Fibroblast of lung (primary cell): ENCODE measurements at regions not wholly inside any gene's neighbourhood (a gene's known extent, or its start where the extent isn't known, plus 50 kb on each side); places are given as distances from the start of the nearest gene placed in this dataset.

Source experiments
- DNase-seq, 2 donors: peaks; one replicate each; pipeline versions ENCODE4 v3.0.0 to v3.0.0-alpha.2; 2010; ENCODE audit warnings: low read depth in 2 of 2
- H2AFZ ChIP-seq: 2 replicates; pipeline ENCODE4 v1.5.1; 2012; ENCODE audit warnings: low read length, control low read depth, inconsistent platforms
- H3K27ac ChIP-seq: 2 replicates; pipeline ENCODE4 v1.5.1; 2011; ENCODE audit warnings: low read length, control low read depth; ENCODE audit not compliant: insufficient read depth
- H3K27me3 ChIP-seq: 2 replicates; pipeline ENCODE4 v1.5.1; 2011; ENCODE audit warnings: mild to moderate bottlenecking, low read length; ENCODE audit not compliant: control insufficient read depth, insufficient read depth
- H3K36me3 ChIP-seq: 2 replicates; pipeline ENCODE4 v1.5.1; 2011; ENCODE audit warnings: low read length; ENCODE audit not compliant: control insufficient read depth, insufficient read depth
- H3K4me1 ChIP-seq: 2 replicates; pipeline ENCODE4 v1.5.1; 2011; ENCODE audit warnings: low read length; ENCODE audit not compliant: control insufficient read depth, insufficient read depth; ENCODE audit errors: extremely low read depth
- H3K4me2 ChIP-seq: 2 replicates; pipeline ENCODE4 v1.5.1; 2011; ENCODE audit warnings: low read length, control low read depth; ENCODE audit not compliant: insufficient read depth; ENCODE audit errors: extremely low read depth
- H3K4me3 ChIP-seq, 4 experiments: fragments of 200-600 bp in 1 of 4; sonication (generic) in 1 of 4; replicated peaks in 1 of 4; 2 replicates each; pipeline ENCODE4 v1.5.1; 2011 to 2016; ENCODE audit warnings: low read length in 4 of 4, low read depth in 3 of 4, mild to moderate bottlenecking in 3 of 4, control low read depth in 2 of 4, inconsistent platforms in 1 of 4, mixed read lengths in 1 of 4; ENCODE audit not compliant: insufficient read depth in 1 of 4; ENCODE audit errors: control extremely low read depth in 1 of 4
- H3K79me2 ChIP-seq: 2 replicates; pipeline ENCODE4 v1.5.1; 2012; ENCODE audit warnings: mild to moderate bottlenecking, low read length, inconsistent platforms; ENCODE audit not compliant: control insufficient read depth, insufficient read depth
- H3K9ac ChIP-seq: 2 replicates; pipeline ENCODE4 v1.5.1; 2011; ENCODE audit warnings: mild to moderate bottlenecking, low read length, control low read depth; ENCODE audit not compliant: insufficient read depth
- H3K9me3 ChIP-seq: 2 replicates; pipeline ENCODE4 v1.5.1; 2012; ENCODE audit warnings: low read depth, low read length; ENCODE audit not compliant: control insufficient read depth, insufficient read depth
- H4K20me1 ChIP-seq: 2 replicates; pipeline ENCODE4 v1.5.1; 2011; ENCODE audit warnings: low read length; ENCODE audit not compliant: control insufficient read depth, insufficient read depth; ENCODE audit errors: extremely low read depth
- CTCF ChIP-seq, 2 donors: IDR thresholded peaks in 1 of 2; conservative IDR thresholded peaks in 1 of 2; 1 replicate in 1 of 2; 2 replicates in 1 of 2; pipeline ENCODE4 v1.5.1; 2011 to 2012; ENCODE audit warnings: low read length in 2 of 2, control low read depth in 1 of 2, inconsistent platforms in 1 of 2, low read depth in 1 of 2, mild to moderate bottlenecking in 1 of 2
- EZH2 ChIP-seq: IDR thresholded peaks from 2 replicates; pipeline ENCODE4 v1.5.1; 2012; ENCODE audit warnings: low read length, control low read depth, mild to moderate bottlenecking; ENCODE audit errors: missing control alignments

GRCh38 chr9:90469865-90470387, 172.7 kb downstream of the DIRAS2 start:
- Histone ChIP-seq H3K4me2 (no peak overlapping the region), H3K79me2 (no peaks in the 10 kb centered on the region), H3K36me3 (no peaks in the 10 kb centered on the region), H3K9me3 (no peaks in the 10 kb centered on the region), H3K4me3 (no peak overlapping the region), H4K20me1 (no peaks in the 10 kb centered on the region), H3K4me1 (no peaks in the 10 kb centered on the region), H3K27ac (no peak overlapping the region), H3K9ac (no peak overlapping the region), H2AFZ (no peak overlapping the region), H3K27me3 (no peaks in the 10 kb centered on the region)
- no peak for DNase-seq
- TF ChIP-seq EZH2 = no peak

DNA sequence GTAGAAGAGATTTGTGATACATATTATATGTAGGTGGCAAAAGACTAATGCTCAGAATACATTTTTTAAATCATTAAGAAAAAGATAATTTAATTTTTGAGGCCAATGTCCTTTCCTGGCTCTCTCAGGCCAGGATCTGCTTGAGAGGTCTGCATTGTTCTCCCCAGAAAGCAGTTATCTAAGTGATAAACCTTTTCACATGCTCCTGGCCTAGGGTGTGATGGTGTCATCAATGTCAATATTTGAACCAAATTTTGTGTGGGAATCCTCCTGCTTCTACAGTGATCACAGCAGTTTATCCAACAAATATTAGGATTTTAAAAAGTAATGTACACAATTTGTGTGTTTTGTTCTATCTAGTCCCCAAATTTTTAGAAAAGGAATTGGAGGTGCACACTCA, 166.6 kb downstream of the DIRAS2 start:
- H3K9me3 ChIP-seq = no peaks in the 10 kb centered on the region
- H3K27ac ChIP-seq = no peak overlapping the region
- H3K4me1 ChIP-seq = no peaks in the 10 kb centered on the region

DNA sequence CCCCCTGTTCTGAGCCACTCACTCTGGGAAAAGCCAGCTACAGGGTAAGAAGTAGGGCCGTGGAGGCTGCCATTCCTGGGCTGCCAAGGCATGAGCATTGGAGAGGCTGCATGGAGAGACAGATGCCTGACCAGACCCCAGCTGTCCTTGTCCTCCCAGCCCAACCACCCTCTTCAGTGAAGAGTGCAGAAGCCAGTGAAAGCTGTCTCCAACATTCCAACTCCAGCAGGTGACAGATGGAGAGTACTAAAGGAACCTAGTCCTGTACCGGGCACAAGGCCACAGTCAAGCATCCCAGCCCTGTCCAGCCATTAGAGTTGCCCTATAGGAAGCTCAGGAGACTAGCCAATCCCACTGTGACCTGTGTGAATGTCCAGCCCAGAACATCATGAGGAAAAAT, 165.1 kb downstream of the DIRAS2 start:
- TF ChIP-seq CTCF (conservative IDR thresholded peaks at IDR 0.05 in 1 of 2, IDR thresholded peaks at IDR 0.05 in 1 of 2; ENCODE audit: low read depth in 1 of 2, low read length in 2 of 2) (no peak), EZH2 (no peak)
- Histone ChIP-seq H3K4me1 (no peaks in the 10 kb centered on the region), H3K9ac (no peak overlapping the region), H2AFZ (no peak overlapping the region), H3K9me3 (no peaks in the 10 kb centered on the region), H3K27me3 (no peaks in the 10 kb centered on the region), H3K4me2 (no peak overlapping the region), H4K20me1 (no peaks in the 10 kb centered on the region), H3K27ac (no peak overlapping the region), H3K79me2 (no peaks in the 10 kb centered on the region), H3K4me3 (no peak overlapping the region), H3K36me3 (no peaks in the 10 kb centered on the region)
- DNase-seq = no peak

More for the DNA sequence above, 166.6 kb downstream of the DIRAS2 start:
- H2AFZ ChIP-seq = no peak overlapping the region
- no peak overlapping the region for H3K4me3 ChIP-seq
- no peak for TF ChIP-seq CTCF (conservative IDR thresholded peaks at IDR 0.05 in 1 of 2, IDR thresholded peaks at IDR 0.05 in 1 of 2; ENCODE audit: low read depth in 1 of 2, low read length in 2 of 2)
- no peak for TF ChIP-seq EZH2
- no peak overlapping the region for H3K9ac ChIP-seq
- no peaks in the 10 kb centered on the region for H3K36me3 ChIP-seq
- H3K4me2 ChIP-seq = no peak overlapping the region
- H3K79me2 ChIP-seq = no peaks in the 10 kb centered on the region
- no peak for DNase-seq
- H4K20me1 ChIP-seq = no peaks in the 10 kb centered on the region
- no peaks in the 10 kb centered on the region for H3K27me3 ChIP-seq
